PFSK-1 (cell line): ENCODE measurements at regions not wholly inside any gene's neighbourhood (a gene's known extent, or its start where the extent isn't known, plus 50 kb on each side); places are given as distances from the start of the nearest gene placed in this dataset.

Source experiments
- FOXP2 ChIP-seq: optimal IDR thresholded peaks from 2 replicates; pipeline ENCODE3; 2011; ENCODE audit warnings: borderline replicate concordance, control low read depth, inconsistent platforms; ENCODE audit not compliant: insufficient read depth; ENCODE audit errors: extremely low read length, extremely low read depth
- POLR2AphosphoS5 ChIP-seq: IDR thresholded peaks from 2 replicates; pipeline ENCODE4 v1.6.1; 2012; ENCODE audit warnings: low read depth, mild to moderate bottlenecking, control low read depth, low read length, moderate library complexity
- SIN3A ChIP-seq: IDR thresholded peaks from 2 replicates; pipeline ENCODE4 v1.6.1; 2012; ENCODE audit warnings: mild to moderate bottlenecking, low read length, moderate library complexity, borderline replicate concordance; ENCODE audit not compliant: insufficient read depth
- TAF1 ChIP-seq: IDR thresholded peaks from 2 replicates; pipeline ENCODE4 v1.6.1; 2012; ENCODE audit warnings: low read length, control low read depth, borderline replicate concordance; ENCODE audit not compliant: insufficient read depth
- TF ChIP-seq, protein P1 (sequence below), 2 experiments: IDR thresholded peaks; 2 replicates each; pipeline versions ENCODE4 v1.6.1 to v1.8.0; 2011 to 2012; ENCODE audit warnings: low read depth in 2 of 2, low read length in 2 of 2, control low read depth in 1 of 2, inconsistent platforms in 1 of 2, mild to moderate bottlenecking in 1 of 2, moderate library complexity in 1 of 2; ENCODE audit not compliant: insufficient read depth in 1 of 2

GRCh38 chr7:136168821-136169220 lies 191.7 kb upstream of the MTPN start:
- TF ChIP-seq, protein P1, sequence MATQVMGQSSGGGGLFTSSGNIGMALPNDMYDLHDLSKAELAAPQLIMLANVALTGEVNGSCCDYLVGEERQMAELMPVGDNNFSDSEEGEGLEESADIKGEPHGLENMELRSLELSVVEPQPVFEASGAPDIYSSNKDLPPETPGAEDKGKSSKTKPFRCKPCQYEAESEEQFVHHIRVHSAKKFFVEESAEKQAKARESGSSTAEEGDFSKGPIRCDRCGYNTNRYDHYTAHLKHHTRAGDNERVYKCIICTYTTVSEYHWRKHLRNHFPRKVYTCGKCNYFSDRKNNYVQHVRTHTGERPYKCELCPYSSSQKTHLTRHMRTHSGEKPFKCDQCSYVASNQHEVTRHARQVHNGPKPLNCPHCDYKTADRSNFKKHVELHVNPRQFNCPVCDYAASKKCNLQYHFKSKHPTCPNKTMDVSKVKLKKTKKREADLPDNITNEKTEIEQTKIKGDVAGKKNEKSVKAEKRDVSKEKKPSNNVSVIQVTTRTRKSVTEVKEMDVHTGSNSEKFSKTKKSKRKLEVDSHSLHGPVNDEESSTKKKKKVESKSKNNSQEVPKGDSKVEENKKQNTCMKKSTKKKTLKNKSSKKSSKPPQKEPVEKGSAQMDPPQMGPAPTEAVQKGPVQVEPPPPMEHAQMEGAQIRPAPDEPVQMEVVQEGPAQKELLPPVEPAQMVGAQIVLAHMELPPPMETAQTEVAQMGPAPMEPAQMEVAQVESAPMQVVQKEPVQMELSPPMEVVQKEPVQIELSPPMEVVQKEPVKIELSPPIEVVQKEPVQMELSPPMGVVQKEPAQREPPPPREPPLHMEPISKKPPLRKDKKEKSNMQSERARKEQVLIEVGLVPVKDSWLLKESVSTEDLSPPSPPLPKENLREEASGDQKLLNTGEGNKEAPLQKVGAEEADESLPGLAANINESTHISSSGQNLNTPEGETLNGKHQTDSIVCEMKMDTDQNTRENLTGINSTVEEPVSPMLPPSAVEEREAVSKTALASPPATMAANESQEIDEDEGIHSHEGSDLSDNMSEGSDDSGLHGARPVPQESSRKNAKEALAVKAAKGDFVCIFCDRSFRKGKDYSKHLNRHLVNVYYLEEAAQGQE (IDR thresholded peaks at IDR 0.05; ENCODE audit: insufficient read depth in 1 of 2, low read depth in 2 of 2, low read length in 2 of 2), result no peak
- no peak for TF ChIP-seq TAF1
- no peak for TF ChIP-seq SIN3A
- no peak for TF ChIP-seq POLR2AphosphoS5
- no peak for TF ChIP-seq FOXP2

- TF ChIP-seq TAF1 (no peak), FOXP2 (no peak), SIN3A (no peak), POLR2AphosphoS5 (no peak)
- TF ChIP-seq, protein P1 (IDR thresholded peaks at IDR 0.05; ENCODE audit: insufficient read depth in 1 of 2, low read depth in 2 of 2, low read length in 2 of 2), result no peak
Measured at GRCh38 chr7:136167991-136168390, 190.8 kb upstream of the MTPN start.

DNA sequence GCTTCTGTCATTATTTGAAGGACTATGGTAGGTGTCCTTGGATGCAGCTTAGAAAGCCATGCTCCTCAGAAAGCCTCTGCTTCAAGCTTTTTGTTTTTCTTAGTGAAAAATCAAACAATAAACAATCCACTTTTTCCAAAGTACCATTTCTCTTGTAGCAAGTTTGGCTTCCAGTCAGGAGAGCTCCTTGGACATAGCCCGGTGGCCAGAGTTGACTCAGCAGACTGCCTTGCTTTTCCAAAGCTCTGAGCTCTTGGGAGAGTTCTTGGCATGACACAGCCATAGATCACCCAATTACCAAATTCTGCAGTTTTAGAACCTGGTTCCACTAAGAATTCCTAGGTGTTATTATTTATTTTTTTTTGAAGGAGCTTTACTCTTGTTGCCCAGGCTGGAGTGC lies 189.4 kb upstream of the MTPN start:
- no peak for TF ChIP-seq TAF1
- TF ChIP-seq SIN3A, result no peak
- TF ChIP-seq, protein P1 (IDR thresholded peaks at IDR 0.05; ENCODE audit: insufficient read depth in 1 of 2, low read depth in 2 of 2, low read length in 2 of 2), result no peak
- no peak for TF ChIP-seq POLR2AphosphoS5
- no peak for TF ChIP-seq FOXP2

GRCh38 chr7:136163340-136163801 lies 186.2 kb upstream of the MTPN start:
- TF ChIP-seq, protein P1 (IDR thresholded peaks at IDR 0.05; ENCODE audit: insufficient read depth in 1 of 2, low read depth in 2 of 2, low read length in 2 of 2), result no peak
- TF ChIP-seq POLR2AphosphoS5 (no peak), SIN3A (no peak), TAF1 (no peak), FOXP2 (no peak)

- no peak for TF ChIP-seq POLR2AphosphoS5
- TF ChIP-seq FOXP2, result no peak
- TF ChIP-seq, protein P1 (IDR thresholded peaks at IDR 0.05; ENCODE audit: insufficient read depth in 1 of 2, low read depth in 2 of 2, low read length in 2 of 2), result no peak
- no peak for TF ChIP-seq SIN3A
- no peak for TF ChIP-seq TAF1
Measured at GRCh38 chr7:136150311-136150710, 173.2 kb upstream of the MTPN start.
